ENCODE measurements at regions not wholly inside any gene's neighbourhood (a gene's known extent, or its start where the extent isn't known, plus 50 kb on each side); places are given as distances from the start of the nearest gene placed in this dataset.

DNA sequence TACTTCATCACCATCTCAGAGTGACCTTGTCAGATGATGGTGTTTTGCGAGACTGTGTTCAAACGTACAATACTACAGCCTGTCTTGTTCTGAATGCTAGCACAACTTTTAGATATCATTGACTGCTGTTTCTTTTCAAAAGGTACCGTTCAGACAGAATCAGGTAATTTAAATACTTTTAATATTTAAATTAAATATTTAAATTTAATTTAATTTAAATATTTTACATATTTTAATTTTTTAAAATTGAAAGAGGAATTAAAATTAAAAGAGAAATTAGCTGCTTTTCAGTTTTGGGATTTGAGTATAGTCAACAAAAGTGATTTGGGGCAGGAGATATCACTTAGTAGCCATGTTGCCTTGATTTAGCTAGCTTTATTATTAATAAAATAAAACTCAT, 642.1 kb upstream of the CCDC179 start:
- no peak for TF ChIP-seq POLR2A (IDR thresholded peaks at IDR 0.05)
- TF ChIP-seq, protein P1, sequence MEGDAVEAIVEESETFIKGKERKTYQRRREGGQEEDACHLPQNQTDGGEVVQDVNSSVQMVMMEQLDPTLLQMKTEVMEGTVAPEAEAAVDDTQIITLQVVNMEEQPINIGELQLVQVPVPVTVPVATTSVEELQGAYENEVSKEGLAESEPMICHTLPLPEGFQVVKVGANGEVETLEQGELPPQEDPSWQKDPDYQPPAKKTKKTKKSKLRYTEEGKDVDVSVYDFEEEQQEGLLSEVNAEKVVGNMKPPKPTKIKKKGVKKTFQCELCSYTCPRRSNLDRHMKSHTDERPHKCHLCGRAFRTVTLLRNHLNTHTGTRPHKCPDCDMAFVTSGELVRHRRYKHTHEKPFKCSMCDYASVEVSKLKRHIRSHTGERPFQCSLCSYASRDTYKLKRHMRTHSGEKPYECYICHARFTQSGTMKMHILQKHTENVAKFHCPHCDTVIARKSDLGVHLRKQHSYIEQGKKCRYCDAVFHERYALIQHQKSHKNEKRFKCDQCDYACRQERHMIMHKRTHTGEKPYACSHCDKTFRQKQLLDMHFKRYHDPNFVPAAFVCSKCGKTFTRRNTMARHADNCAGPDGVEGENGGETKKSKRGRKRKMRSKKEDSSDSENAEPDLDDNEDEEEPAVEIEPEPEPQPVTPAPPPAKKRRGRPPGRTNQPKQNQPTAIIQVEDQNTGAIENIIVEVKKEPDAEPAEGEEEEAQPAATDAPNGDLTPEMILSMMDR (IDR thresholded peaks at IDR 0.05) = no peak
